ENCODE measurements at regions not wholly inside any gene's neighbourhood (a gene's known extent, or its start where the extent isn't known, plus 50 kb on each side); places are given as distances from the start of the nearest gene placed in this dataset.

DNA sequence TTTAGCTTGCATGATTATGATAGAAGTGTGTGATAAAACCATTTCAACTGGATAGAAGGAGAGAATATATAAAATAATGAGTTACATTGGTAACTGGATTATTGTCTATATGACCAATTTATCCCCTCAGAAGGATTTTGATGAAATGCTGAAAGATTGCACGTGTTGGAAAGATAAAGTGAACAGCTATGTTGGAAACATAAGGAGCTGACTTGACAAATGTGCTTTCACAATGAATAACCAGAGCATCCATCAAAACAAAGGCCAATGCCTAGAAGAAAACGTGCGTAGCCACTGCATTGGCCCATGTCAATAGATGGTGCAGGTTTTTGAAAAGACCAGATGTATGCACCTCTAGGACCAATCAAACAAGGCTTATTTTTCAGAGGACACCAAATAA is 168.8 kb downstream of the TMEM200A start:
- Mint-ChIP-seq H3K9me3 (ENCODE audit: insufficient read depth) (peaks cover 11% of the 10 kb centered on the region), H3K27ac (no peak overlapping the region), H3K27me3 (peaks cover 4% of the 10 kb centered on the region), H3K4me3 (no peak overlapping the region), H3K4me1 (peaks cover 5% of the 10 kb centered on the region)
- POLR2A ChIA-PET, result no interaction called here
- Histone ChIP-seq H2AFZ (ENCODE audit: insufficient read depth, low read depth, low read length, poor library complexity, severe bottlenecking) (no peak overlapping the region), H3K4me1 (ENCODE audit: control insufficient read depth in 2 of 2, insufficient read depth in 2 of 2, low read length in 2 of 2) (peaks cover 0 to 3% of the 10 kb centered on the region in 2 donors), H3K27ac (ENCODE audit: low read length in 2 of 2) (no peak overlapping the region), H3K79me2 (ENCODE audit: control insufficient read depth, insufficient read depth, low read length) (no peaks in the 10 kb centered on the region), H3K27me3 (replicated peaks in 1 of 4; ENCODE audit: control extremely low read depth in 1 of 4, control insufficient read depth in 3 of 4, insufficient read depth in 4 of 4, low read length in 3 of 4) (no peaks in the 10 kb centered on the region), H4K20me1 (ENCODE audit: control insufficient read depth, insufficient read depth, low read length, poor library complexity, severe bottlenecking) (no peaks in the 10 kb centered on the region), H3K9me3 (ENCODE audit: control extremely low read depth in 1 of 3, control insufficient read depth in 2 of 3, insufficient read depth in 1 of 3, low read length in 2 of 3) (peaks cover 0 to 13% (median 12%) of the 10 kb centered on the region in 3 donors), H3K4me2 (replicated peaks; ENCODE audit: low read depth, low read length, poor library complexity, severe bottlenecking) (no peak overlapping the region), H3K4me3 (ENCODE audit: control extremely low read depth in 1 of 5, extremely low read depth in 1 of 5, insufficient read depth in 1 of 5, low read depth in 2 of 5, low read length in 4 of 5) (no peak overlapping the region), H3K9ac (ENCODE audit: low read length) (no peak overlapping the region), H3K36me3 (replicated peaks in 1 of 2; ENCODE audit: control extremely low read depth in 1 of 2, control insufficient read depth in 1 of 2, extremely low read depth in 1 of 2, insufficient read depth in 2 of 2, low read length in 1 of 2) (no peaks in the 10 kb centered on the region)
- WGBS (ENCODE audit: insufficient coverage), result 100% methylated on average over 2 of the region's 3 CpGs
- intact Hi-C loops (cut with micrococcal nuclease), result no loop called here
- DNase-seq (no peak), ATAC-seq (ENCODE audit: low read depth) (no peak)
- CTCF ChIA-PET, result no interaction called here
- TF ChIP-seq EZH2 (IDR thresholded peaks at IDR 0.05; ENCODE audit: borderline replicate concordance, insufficient read depth, low read depth, low read length, poor library complexity, severe bottlenecking), result no peak
- TF ChIP-seq, protein P1, sequence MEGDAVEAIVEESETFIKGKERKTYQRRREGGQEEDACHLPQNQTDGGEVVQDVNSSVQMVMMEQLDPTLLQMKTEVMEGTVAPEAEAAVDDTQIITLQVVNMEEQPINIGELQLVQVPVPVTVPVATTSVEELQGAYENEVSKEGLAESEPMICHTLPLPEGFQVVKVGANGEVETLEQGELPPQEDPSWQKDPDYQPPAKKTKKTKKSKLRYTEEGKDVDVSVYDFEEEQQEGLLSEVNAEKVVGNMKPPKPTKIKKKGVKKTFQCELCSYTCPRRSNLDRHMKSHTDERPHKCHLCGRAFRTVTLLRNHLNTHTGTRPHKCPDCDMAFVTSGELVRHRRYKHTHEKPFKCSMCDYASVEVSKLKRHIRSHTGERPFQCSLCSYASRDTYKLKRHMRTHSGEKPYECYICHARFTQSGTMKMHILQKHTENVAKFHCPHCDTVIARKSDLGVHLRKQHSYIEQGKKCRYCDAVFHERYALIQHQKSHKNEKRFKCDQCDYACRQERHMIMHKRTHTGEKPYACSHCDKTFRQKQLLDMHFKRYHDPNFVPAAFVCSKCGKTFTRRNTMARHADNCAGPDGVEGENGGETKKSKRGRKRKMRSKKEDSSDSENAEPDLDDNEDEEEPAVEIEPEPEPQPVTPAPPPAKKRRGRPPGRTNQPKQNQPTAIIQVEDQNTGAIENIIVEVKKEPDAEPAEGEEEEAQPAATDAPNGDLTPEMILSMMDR (IDR thresholded peaks at IDR 0.05), result no peak

DNA sequence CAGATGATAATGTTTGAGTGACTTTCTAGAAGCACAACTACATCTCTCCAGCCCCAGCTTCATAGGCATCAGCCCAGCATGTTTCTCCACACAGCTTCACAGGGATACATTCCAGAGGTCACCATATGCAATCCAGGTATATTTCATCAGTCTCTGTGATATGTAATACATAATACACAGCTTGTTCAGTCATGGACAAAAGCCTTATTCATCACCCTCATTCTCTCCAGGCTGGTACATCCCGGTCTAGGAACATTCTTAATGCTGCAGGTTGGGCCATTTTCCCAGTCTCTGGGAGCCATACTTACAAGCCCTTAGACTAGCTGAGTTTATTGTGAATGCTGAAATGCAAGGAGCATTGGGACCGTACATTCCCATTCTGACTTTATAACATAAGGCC is 169.4 kb downstream of the TMEM200A start:
- no peak overlapping the region for H3K27ac ChIP-seq (ENCODE audit: low read length in 2 of 2)
- H3K79me2 ChIP-seq (ENCODE audit: control insufficient read depth, insufficient read depth, low read length), result no peaks in the 10 kb centered on the region
- H3K9me3 Mint-ChIP-seq (ENCODE audit: insufficient read depth), result peaks cover 16% of the 10 kb centered on the region
- no peaks in the 10 kb centered on the region for H4K20me1 ChIP-seq (ENCODE audit: control insufficient read depth, insufficient read depth, low read length, poor library complexity, severe bottlenecking)
- H3K4me2 ChIP-seq (replicated peaks; ENCODE audit: low read depth, low read length, poor library complexity, severe bottlenecking), result no peak overlapping the region
- CTCF ChIA-PET, result no interaction called here
- H2AFZ ChIP-seq (ENCODE audit: insufficient read depth, low read depth, low read length, poor library complexity, severe bottlenecking), result no peak overlapping the region
- H3K27me3 Mint-ChIP-seq, result peaks cover 4% of the 10 kb centered on the region
- TF ChIP-seq EZH2 (IDR thresholded peaks at IDR 0.05; ENCODE audit: borderline replicate concordance, insufficient read depth, low read depth, low read length, poor library complexity, severe bottlenecking), result no peak
- TF ChIP-seq, protein P1 (IDR thresholded peaks at IDR 0.05), result no peak
- no CpG with 5 or more reads among the region's 2 CpGs for WGBS (ENCODE audit: insufficient coverage)
- no peak for ATAC-seq (ENCODE audit: low read depth)
- peaks cover 0 to 13% (median 7%) of the 10 kb centered on the region in 3 donors for H3K9me3 ChIP-seq (ENCODE audit: control extremely low read depth in 1 of 3, control insufficient read depth in 2 of 3, insufficient read depth in 1 of 3, low read length in 2 of 3)
- no peak for DNase-seq
- H3K27ac Mint-ChIP-seq, result no peak overlapping the region
- no peak overlapping the region for H3K4me3 Mint-ChIP-seq
- POLR2A ChIA-PET, result no interaction called here
- no peak overlapping the region for H3K9ac ChIP-seq (ENCODE audit: low read length)
- no peak overlapping the region for H3K4me3 ChIP-seq (ENCODE audit: control extremely low read depth in 1 of 5, extremely low read depth in 1 of 5, insufficient read depth in 1 of 5, low read depth in 2 of 5, low read length in 4 of 5)
- no peaks in the 10 kb centered on the region for H3K4me1 ChIP-seq (ENCODE audit: control insufficient read depth in 2 of 2, insufficient read depth in 2 of 2, low read length in 2 of 2)
- intact Hi-C loops (cut with micrococcal nuclease), result no loop called here
- H3K36me3 ChIP-seq (replicated peaks in 1 of 2; ENCODE audit: control extremely low read depth in 1 of 2, control insufficient read depth in 1 of 2, extremely low read depth in 1 of 2, insufficient read depth in 2 of 2, low read length in 1 of 2), result no peaks in the 10 kb centered on the region
- H3K4me1 Mint-ChIP-seq, result peaks cover under 1% of the 10 kb centered on the region
- no peaks in the 10 kb centered on the region for H3K27me3 ChIP-seq (replicated peaks in 1 of 4; ENCODE audit: control extremely low read depth in 1 of 4, control insufficient read depth in 3 of 4, insufficient read depth in 4 of 4, low read length in 3 of 4)
